ENCODE measurements at regions not wholly inside any gene's neighbourhood (a gene's known extent, or its start where the extent isn't known, plus 50 kb on each side); places are given as distances from the start of the nearest gene placed in this dataset.
"Not testable (repeated sequence)": the region's sequence is repeated elsewhere in the genome, so short reads cannot be mapped to it uniquely, and the experiment has no call there.

DNA sequence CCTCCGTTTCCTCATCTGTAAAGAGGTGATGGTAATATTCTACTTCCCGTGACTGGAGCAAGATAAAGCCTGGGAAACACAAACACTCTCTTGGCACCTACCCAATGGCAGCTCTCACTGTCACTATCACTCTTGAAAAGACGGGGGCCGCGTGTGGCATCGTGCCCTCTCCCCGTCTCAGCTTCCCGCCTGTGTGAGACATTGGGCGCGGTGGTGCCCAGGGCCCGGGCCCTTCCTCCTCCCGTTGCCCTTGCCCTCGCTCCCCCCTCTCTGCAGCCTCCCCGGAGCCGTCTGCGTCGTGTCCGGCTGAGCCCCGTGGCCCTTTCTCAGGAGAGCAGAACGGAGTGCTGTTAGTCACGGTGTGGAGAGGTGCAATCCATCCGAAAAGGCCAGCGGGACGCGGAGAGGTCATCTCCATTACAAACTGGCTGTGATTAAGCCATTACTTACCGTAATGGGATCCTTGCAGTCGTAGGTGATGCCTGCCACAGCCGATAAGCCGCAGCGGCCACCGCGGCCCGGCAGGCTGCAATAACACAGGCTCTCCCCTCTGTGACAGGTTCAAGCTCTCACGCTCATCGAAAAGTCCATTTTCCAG, 156.4 kb upstream of the ZC3H12A start:
- no peak for DNase-seq (ENCODE audit: low read depth)

DNA sequence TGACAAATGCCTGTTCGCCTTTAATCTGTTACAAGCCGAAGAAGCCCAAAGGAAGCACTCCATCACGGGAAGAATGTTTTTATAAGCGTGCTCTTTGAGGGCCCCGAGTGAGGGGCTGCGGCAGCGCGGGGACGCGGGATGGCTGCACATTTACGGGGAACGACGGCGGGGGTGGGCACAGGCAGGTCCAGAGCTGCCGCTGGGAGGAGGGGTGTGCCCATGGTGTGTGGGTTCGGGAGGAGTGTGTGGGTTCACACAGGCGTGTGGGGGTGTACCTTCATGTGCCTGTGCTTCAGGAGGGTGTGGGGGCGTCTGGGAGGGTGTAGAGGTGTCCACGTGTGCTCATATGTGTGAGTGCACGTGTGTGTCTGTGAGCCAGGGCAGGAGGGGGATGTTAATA, 155.9 kb upstream of the ZC3H12A start:
- no peak for DNase-seq (ENCODE audit: low read depth)

DNA sequence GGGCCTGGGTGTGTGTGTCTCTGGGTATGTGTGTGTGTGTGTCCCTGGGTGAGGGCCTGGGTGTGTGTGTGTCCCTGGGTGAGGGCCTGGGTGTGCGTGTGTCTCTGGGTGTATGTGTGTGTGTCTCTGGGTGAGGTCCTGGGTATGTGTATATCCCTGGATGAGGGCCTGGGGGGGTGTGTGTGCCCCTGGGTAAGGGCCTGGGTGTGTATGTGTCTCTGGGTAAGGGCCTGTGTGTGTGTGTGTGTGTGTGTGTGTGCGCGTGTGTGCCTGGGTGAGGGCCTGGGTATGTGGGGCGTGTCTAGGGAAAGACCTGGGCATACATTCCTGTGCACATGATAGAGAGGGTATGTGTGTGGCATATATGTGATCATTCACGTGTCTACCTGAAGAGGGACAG, 155.1 kb upstream of the ZC3H12A start:
- no peak for DNase-seq (ENCODE audit: low read depth)

DNA sequence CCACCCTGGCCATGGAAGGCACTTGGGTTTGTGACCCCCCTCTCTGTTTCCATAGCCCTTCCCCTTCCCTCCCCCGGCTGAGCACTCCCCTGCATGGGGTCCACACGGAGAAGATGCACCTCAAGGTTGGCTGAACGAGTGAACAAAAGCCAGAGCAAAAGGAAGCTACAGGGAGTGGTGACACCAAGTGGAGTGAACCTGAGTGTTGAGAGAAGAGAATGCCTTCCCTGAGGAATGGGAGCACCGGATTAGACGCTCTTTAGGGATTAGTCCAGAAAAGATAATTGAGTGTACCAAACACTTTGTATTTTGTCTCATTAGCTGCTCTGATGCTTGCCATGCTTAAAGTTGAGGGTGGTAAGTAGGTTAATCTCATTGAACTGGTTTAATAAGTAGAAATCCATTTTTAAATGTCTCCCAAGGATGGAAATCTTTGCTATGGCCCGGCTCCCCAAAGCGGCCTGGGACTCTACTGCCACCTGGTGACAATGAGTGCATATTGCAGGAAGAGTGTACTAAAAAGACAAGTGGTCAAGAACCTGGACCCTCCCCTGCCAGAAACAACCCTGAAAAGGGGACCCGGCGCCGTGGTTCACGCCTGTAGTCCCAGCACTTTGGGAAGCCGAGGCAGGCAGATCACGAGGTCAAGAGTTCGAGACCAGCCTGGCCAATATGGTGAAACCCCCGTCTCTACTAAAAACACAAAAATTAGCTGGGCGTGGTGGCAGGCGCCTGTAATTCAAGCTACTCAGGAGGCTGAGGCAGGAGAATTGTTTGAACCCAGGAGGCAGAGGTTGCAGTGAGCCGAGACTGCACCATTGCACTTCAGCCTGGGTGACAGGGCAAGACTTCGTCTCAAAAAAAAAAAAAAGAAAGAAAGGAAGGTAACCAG, 150.6 kb upstream of the ZC3H12A start:
- no peak for DNase-seq (ENCODE audit: low read depth)

- DNase-seq (ENCODE audit: low read depth): no peak
Measured at GRCh38 chr1:37325010-37325409, 149.4 kb upstream of the ZC3H12A start.

DNA sequence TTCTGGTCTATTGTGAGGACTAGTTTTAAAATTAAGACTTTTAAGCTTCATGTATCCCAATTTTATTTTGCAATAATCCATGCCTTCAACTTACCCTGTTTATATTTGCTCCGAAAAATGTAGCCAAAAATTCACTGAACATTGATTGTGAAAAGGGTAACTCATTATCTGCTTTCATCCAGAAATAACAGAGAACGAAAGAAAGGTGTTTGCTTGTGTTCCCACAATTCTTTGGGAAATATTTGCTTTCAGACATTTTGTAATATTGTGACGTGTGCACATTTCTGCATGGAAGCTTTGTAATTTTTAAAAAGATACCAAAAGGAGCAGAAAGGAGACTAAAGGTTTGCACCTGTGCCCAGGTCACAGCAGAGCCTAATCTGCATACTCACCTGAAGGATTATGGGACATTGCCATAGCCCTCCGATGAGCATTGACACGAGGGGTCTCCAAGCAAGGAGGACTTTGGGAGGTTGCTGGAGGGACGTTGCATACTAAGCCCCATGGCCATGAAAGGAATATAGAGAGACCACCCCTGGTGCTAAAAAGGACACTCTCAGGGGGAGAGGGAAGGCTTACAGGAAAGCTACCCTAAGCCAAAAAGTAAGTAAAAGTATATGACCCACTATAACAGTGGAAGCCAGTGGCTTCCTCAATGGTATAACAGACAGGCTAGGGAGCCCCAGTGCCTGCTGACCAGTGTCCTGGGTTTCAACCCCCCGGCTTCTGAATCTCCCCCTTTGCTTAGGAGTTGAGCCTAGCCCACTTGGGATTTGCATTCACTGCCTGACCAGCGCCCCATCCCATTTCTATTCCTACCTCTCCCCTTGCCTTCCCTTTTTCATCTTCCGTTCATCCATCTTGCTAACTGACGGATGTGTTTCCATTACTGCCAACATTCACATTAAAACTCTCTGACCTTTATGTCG, 148.6 kb upstream of the ZC3H12A start:
- no peak for DNase-seq (ENCODE audit: low read depth)

DNA sequence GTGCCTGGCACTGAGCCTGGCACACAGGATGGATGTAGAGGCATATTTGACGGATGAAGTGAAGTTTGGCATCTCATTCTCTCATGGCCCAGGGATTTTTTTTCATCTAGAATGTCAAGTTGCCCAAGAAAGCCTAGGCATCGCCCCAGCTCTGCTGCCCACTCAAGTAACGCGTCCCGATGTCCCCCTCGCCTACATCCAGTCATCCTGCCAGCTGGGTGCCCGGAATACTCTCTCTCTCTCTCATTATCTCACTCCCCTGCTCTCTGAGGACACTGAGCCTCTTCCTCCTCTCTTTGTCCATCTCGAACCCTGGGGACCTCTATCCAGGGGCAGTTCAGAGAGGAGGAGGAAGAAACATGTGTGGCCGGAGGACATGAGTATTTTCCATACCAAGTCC, 142.3 kb upstream of the ZC3H12A start:
- no peak for DNase-seq (ENCODE audit: low read depth)

- DNase-seq (ENCODE audit: low read depth): no peak
Measured at GRCh38 chr1:37338658-37339057, 135.7 kb upstream of the ZC3H12A start.

DNA sequence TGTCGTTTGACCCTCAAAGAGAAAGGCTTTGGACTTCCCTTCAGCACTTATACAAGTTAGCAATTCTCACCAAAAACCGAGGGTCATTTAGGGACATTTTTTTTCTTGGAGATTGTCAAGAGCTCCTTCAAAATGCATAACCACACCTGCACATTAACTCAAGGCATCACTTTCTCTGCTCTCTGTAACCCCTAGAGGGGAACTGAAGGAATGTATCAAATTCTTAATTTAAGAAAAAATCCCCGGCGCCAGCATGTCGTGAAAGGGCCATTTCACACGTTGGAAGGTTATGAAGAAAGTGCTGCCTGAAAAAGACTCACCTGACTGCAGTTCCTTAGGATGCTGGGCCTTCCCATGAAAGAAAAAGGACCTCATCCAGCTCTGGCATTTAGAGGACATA, 131.6 kb upstream of the ZC3H12A start:
- no peak for DNase-seq (ENCODE audit: low read depth)

DNA sequence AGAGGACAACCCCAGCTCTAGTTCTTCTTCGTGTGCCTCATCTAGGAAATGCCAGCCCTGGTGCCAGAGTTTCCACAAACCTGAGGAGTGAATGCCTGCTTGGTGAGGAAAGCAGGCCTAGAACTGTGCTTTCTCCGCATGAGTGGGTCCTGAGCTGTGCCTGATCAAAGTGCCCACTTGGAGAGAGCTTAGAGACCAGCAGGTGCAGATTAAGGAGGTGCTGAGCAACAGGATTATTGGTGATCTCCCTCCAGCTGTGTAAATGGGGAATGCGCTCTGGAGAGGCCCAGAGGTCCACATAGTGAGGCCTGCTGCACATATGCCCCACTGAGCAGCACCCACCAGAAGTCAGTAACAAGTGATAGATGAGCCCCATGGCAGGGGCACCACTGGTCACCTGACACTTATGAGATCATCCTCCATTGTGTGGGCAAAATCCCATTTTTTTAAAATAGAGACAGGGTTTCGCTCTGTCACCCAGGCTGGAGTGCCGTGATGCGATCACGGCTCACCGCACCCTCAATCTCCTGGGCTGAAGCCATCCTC, 127.2 kb upstream of the ZC3H12A start:
- DNase-seq (ENCODE audit: low read depth): no peak

DNA sequence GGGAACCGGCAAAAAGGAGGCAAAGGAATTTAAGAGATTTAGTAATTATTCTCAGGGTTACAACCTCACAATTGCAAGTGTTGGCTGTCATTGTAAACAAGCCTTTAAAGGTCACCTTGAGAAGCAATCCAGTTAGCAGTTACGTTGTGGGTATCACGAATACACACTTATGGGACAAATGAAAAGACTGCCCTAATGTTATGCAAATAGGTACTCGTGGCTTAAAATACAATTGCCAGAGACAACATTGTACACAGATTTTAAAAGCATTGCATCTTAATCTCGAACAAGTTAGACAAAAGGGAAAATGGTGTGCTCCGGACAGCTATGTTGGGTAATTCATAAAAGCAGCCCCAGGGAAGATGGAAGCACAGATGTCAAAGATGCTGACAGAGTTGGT, 120.5 kb upstream of the ZC3H12A start:
- no peak for DNase-seq (ENCODE audit: low read depth)

DNA sequence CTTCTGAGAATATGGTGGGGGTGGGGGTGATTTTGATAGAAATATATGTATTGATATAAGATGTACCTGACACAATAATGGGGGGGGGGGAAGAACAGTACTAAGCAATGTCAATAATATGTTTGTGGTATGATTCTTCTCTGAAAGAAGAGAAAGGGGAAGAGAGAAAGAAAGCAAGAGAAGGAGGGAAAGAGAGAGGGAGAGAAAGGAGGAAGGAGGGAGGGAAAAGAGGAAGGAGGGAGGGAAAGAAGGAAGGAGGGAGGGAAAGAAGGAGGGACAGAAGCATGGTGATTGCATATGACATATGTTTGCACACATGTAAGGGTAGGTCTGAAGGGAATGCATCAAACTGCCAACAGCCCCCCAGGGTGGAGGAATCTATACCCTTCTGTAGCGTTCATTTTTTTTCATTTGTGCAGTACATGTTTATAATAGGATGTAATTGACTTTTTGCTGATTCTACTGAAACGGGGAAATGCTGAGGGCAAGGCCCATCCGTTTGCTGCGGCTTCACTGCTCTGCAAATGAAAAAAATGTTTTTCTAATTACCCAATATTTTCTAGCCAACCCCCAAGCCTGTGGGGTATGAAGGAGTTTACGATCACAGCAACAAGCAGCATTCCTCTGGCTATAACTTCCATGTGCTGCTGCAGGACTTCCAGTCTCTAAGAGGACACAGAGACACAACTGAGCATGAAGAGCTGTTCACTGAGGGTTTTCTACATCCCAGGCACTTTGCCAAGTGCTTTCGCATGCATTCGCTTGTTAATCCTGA, 119.3 kb upstream of the ZC3H12A start:
- no peak for DNase-seq (ENCODE audit: low read depth)

- no peak for DNase-seq (ENCODE audit: low read depth)
Measured at GRCh38 chr1:37358992-37359391, 115.4 kb upstream of the ZC3H12A start.

- DNase-seq (ENCODE audit: low read depth): no peak
Measured at GRCh38 chr1:37360011-37360410, 114.4 kb upstream of the ZC3H12A start.

GRCh38 chr1:37362594-37363385, 111.6 kb upstream of the ZC3H12A start:
- no peak for DNase-seq (ENCODE audit: low read depth)

- DNase-seq (ENCODE audit: low read depth): no peak
Measured at GRCh38 chr1:37363535-37363934, 110.8 kb upstream of the ZC3H12A start.

- not testable (repeated sequence) for DNase-seq (ENCODE audit: low read depth)
Measured at GRCh38 chr1:37368665-37369315, 105.6 kb upstream of the ZC3H12A start.

GRCh38 chr1:37372302-37372701, 102.1 kb upstream of the ZC3H12A start:
- DNase-seq (ENCODE audit: low read depth): no peak

DNA sequence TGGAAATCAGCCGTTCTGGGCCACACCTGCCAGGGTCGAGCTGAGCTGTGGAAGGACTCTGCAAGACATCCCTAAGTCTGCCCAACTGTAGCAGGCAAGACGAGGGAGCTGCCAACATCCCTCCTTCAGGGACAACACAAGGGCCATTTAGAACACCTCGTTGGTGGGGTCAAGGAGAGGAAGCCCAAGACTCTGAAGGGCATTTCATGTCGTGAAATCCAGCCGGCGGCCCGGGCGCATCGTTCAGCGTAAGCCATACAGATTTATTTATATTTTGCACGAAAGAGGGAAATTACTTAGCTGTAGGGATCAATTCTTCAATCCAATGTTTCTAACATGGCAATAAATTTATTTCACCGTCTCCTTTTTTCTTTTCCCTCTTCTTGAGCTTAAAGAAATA, 101.7 kb upstream of the ZC3H12A start:
- DNase-seq (ENCODE audit: low read depth): no peak

DNA sequence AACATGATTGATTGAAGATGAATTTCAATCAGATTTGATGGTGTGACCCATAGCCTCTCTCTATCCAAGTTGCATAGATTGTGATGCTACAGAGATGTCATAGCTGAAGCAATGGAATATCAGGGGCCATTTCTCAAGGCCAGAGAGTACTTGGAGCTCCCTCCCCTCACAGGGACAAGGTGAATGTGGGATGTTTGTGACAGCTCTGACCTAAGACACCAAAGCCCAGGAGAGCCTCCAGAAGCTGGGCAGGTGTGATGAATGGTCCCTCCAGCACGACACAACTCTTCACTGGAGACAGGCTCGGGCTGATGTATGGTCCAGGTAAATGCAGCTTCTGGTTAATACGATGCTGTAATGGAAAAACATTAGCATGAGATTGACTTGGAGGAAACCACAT, 101.0 kb upstream of the ZC3H12A start:
- no peak for DNase-seq (ENCODE audit: low read depth)

Measured in M059J (cell line).